Liver (tissue), 3 donors: ENCODE measurements at regions not wholly inside any gene's neighbourhood (a gene's known extent, or its start where the extent isn't known, plus 50 kb on each side); places are given as distances from the start of the nearest gene placed in this dataset.

Experiments used
- CTCF ChIP-seq: fragments of 150-350 bp; IDR thresholded peaks from 2 replicates; pipeline ENCODE4 v1.5.1; 2017; ENCODE audit warnings: improper control_type of control experiment, low read depth, low read length; ENCODE audit not compliant: missing input control
- JUND ChIP-seq, 2 donors: IDR thresholded peaks; 2 replicates each; pipeline ENCODE4 v1.6.1; 2016; ENCODE audit warnings: antibody characterized with exemption in 2 of 2
- SP1 ChIP-seq: IDR thresholded peaks from 2 replicates; pipeline ENCODE4 v1.6.1; 2018; ENCODE audit warnings: antibody characterized with exemption, mild to moderate bottlenecking
- TF ChIP-seq, protein P1 (sequence below): IDR thresholded peaks from 2 replicates; pipeline ENCODE4 v1.6.1; 2016; ENCODE audit warnings: antibody characterized with exemption
- donor health status: healthy.
- donor health status: healthy.

GRCh38 chr20:10762216-10762615, 88.4 kb upstream of the JAG1 start:
- TF ChIP-seq JUND (IDR thresholded peaks at IDR 0.05), result no peak
- TF ChIP-seq CTCF, result no peak
- TF ChIP-seq, protein P1, sequence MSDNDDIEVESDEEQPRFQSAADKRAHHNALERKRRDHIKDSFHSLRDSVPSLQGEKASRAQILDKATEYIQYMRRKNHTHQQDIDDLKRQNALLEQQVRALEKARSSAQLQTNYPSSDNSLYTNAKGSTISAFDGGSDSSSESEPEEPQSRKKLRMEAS, result no peak
- TF ChIP-seq SP1, result no peak
